Epithelial cell of proximal tubule (primary cell): ENCODE measurements at regions not wholly inside any gene's neighbourhood (a gene's known extent, or its start where the extent isn't known, plus 50 kb on each side); places are given as distances from the start of the nearest gene placed in this dataset.

Source experiments
- DNase-seq: peaks from one replicate; pipeline ENCODE4 v3.0.0-alpha.2; 2011; ENCODE audit warnings: low read depth
- H3K4me3 ChIP-seq: 2 replicates; pipeline ENCODE4 v1.5.1; 2011; ENCODE audit warnings: low read depth, mild to moderate bottlenecking, low read length
- TF ChIP-seq, protein P1 (sequence below): conservative IDR thresholded peaks from 2 replicates; pipeline ENCODE4 v1.5.1; 2012; ENCODE audit warnings: low read depth, mild to moderate bottlenecking, low read length

DNA sequence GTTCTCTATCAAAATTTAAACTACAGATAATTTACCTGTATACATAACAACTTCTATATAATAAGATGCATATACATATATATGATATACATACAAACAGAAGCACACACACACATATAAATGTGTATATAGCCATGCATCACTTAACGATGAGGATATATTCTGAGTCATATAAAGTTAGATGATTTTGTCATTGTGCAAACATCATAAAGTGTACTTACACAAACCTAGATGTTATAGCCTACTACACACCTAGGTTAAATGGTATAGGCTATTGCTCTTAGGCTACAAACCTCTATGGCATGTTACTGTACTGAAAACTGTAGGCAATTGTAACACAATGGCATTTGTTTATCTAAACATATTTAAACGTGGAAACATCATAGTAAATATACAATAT lies 937.6 kb upstream of the KCND2 start:
- no peak for DNase-seq
- no peak overlapping the region for H3K4me3 ChIP-seq
- TF ChIP-seq, protein P1, sequence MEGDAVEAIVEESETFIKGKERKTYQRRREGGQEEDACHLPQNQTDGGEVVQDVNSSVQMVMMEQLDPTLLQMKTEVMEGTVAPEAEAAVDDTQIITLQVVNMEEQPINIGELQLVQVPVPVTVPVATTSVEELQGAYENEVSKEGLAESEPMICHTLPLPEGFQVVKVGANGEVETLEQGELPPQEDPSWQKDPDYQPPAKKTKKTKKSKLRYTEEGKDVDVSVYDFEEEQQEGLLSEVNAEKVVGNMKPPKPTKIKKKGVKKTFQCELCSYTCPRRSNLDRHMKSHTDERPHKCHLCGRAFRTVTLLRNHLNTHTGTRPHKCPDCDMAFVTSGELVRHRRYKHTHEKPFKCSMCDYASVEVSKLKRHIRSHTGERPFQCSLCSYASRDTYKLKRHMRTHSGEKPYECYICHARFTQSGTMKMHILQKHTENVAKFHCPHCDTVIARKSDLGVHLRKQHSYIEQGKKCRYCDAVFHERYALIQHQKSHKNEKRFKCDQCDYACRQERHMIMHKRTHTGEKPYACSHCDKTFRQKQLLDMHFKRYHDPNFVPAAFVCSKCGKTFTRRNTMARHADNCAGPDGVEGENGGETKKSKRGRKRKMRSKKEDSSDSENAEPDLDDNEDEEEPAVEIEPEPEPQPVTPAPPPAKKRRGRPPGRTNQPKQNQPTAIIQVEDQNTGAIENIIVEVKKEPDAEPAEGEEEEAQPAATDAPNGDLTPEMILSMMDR: no peak

DNA sequence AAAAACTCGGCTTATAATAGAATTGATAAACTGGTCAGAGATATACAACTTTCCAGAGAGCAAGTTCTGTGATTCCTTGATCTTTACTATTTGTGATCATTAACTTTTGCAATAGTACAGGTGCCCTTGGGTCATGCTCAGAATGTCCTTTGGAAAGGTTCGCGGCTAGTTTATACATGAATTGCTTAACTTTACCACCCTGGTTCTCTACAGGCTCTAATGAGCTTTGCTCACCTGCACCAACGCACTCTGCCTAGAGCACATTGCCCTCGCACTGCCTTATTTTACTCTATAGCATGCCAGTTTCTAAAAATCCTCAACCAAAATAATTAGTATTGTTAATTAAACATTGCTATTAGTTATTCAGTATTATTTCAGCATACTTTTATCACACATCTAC lies 931.2 kb upstream of the KCND2 start:
- no peak overlapping the region for H3K4me3 ChIP-seq
- no peak for DNase-seq
- TF ChIP-seq, protein P1: no peak

DNA sequence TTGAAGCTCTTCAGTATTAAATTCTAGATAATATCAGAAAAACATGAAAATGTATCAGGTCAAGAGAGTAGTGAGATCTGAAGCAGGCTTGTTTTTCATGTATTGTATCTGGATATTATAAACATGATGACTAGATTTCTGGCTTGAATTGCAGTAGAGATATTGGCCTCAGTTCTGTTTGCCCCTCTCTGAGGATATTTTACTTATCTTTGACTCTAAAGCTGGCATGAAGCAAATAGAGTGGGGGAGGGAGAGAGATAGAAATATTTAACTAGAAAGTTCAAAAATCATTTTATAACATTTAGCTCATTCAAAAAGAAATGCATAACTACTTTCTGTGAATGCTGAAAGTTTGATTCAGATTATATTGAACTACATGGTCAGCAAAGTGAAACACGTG lies 929.7 kb upstream of the KCND2 start:
- no peak overlapping the region for H3K4me3 ChIP-seq
- TF ChIP-seq, protein P1: no peak
- no peak for DNase-seq

DNA sequence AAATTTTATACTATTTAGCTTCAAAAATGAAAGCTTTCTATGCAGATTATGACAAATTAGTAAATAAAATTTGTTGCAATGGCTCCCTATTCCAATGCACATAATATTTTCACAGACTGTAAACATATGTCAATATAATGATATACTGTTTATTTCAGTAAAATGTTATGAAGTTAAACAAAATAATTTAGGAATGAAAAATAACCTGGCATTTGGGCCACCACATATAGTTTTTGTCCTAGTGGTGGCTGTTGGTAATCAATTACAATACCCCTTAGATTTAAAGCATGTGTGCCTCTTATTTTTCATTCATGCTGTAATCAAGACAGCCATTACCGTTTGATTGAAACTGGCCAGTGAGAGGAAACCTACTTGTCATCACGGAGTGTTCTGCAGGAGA lies 928.5 kb upstream of the KCND2 start:
- TF ChIP-seq, protein P1: no peak
- no peak for DNase-seq
- no peak overlapping the region for H3K4me3 ChIP-seq

DNA sequence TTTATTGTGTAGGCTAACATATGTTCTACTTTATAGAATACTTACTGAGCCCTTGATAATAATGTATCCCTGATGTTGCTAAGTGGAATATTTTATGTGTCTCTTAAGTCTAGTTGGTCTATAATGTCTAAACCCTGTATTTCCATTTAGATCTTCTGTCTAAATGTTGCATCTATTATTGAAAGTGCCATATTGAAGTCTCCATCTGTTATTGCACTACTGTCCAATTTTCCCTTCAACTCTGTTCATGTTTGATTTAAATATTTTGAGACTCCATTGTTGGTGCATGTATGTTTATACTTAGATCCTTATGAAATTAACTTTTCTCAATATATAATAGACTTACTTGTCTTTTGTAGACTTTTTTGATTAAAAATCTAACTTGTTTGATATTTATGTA lies 924.5 kb upstream of the KCND2 start:
- TF ChIP-seq, protein P1: no peak
- no peak for DNase-seq
- no peak overlapping the region for H3K4me3 ChIP-seq

DNA sequence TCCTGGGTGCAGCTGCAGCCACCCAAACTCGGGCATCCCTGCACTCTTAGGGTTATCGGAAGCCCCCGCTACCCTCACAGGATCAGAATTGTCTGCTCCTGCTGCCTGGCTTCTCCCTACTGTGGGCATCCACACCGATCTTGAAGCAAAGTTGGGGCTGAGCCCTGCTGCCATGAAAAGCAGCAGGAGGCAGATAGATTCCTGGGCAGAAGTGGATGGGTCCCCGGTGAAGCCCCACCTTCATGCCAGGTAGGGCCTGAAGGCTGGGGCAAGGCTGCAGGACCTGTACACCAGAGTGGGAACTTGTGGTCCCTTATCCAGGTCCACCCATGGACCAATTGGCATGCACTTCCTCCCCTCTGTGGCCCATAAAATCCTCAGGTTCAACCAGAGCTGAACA lies 922.6 kb upstream of the KCND2 start:
- H3K4me3 ChIP-seq: no peak overlapping the region
- TF ChIP-seq, protein P1: no peak
- DNase-seq: no peak

DNA sequence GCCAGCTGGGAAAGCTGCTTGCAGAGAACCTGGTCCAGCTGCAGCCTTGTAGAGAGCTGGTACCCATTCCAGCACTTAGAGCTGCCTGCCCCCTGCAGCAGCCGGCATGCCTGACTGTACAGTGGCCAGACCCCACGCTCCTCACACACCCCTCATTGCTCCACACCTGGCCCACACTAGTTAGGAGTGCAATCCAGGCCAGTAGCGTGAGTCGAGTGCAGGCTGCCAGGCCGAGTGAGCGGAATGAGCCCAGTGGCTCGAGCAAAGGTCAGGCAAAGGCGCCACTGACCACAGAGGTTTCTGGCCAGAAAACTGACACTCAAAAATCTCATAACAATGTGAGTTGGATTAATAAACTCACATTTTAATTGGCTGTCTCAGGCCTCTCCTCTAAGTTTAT lies 921.7 kb upstream of the KCND2 start:
- TF ChIP-seq, protein P1: no peak
- no peak for DNase-seq
- H3K4me3 ChIP-seq: no peak overlapping the region
